OCI-LY3 (cell line): ENCODE measurements at regions not wholly inside any gene's neighbourhood (a gene's known extent, or its start where the extent isn't known, plus 50 kb on each side); places are given as distances from the start of the nearest gene placed in this dataset.

ENCODE experiments used
- EZH2phosphoT487 ChIP-seq: fragments of 200-600 bp; shearing (Covaris generic); IDR thresholded peaks from 2 replicates; pipeline ENCODE4 v1.6.1; 2018; ENCODE audit warnings: antibody characterized with exemption, mixed run types, low read depth
- TF ChIP-seq, protein P1 (sequence below): fragments of 200-600, 300-600 bp; sonication (generic); IDR thresholded peaks from 2 replicates; pipeline ENCODE4 v1.5.1; 2014; ENCODE audit warnings: antibody characterized with exemption, low read length, low read depth

DNA sequence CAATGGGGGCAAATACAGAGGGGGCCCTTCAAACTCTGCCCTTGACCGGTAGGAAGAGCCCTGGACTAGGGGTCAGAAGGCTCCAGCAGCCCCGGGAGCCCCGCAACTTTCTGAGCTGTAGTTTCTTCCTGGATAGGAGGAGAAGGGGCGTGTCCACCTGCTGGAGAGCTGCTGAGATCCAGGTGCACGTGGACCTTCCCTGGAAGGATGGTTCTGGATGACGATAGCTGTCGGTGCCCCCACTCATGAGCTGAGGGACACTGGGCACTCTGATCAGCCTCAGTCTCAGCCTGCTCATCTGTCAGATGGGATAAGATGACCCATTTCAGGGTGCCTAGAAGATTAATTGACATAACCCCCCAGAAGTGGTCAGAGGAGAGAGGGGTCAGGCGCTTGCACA, 125.2 kb upstream of the HDAC4 start:
- TF ChIP-seq, protein P1, sequence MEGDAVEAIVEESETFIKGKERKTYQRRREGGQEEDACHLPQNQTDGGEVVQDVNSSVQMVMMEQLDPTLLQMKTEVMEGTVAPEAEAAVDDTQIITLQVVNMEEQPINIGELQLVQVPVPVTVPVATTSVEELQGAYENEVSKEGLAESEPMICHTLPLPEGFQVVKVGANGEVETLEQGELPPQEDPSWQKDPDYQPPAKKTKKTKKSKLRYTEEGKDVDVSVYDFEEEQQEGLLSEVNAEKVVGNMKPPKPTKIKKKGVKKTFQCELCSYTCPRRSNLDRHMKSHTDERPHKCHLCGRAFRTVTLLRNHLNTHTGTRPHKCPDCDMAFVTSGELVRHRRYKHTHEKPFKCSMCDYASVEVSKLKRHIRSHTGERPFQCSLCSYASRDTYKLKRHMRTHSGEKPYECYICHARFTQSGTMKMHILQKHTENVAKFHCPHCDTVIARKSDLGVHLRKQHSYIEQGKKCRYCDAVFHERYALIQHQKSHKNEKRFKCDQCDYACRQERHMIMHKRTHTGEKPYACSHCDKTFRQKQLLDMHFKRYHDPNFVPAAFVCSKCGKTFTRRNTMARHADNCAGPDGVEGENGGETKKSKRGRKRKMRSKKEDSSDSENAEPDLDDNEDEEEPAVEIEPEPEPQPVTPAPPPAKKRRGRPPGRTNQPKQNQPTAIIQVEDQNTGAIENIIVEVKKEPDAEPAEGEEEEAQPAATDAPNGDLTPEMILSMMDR = no peak
- no peak for TF ChIP-seq EZH2phosphoT487
